Iris pigment epithelial cell (primary cell): ENCODE measurements at regions not wholly inside any gene's neighbourhood (a gene's known extent, or its start where the extent isn't known, plus 50 kb on each side); places are given as distances from the start of the nearest gene placed in this dataset.
"Not testable (repeated sequence)": the region's sequence is repeated elsewhere in the genome, so short reads cannot be mapped to it uniquely, and the experiment has no call there.

ENCODE experiments used
- DNase-seq: peaks from one replicate; pipeline ENCODE4 v3.0.0-alpha.2; 2011; ENCODE audit warnings: low read depth

- DNase-seq = no peak
Measured at GRCh38 chr2:199131876-199132275, 325.9 kb downstream of the SATB2 start.

GRCh38 chr2:199131136-199131655 is 326.5 kb downstream of the SATB2 start:
- DNase-seq = no peak

- no peak for DNase-seq
Measured at GRCh38 chr2:199130501-199130900, 327.2 kb downstream of the SATB2 start.

- DNase-seq = no peak
Measured at GRCh38 chr2:199128476-199129229, 329.1 kb downstream of the SATB2 start.

GRCh38 chr2:199119796-199120195 is 337.9 kb downstream of the SATB2 start:
- DNase-seq = no peak

- DNase-seq = no peak
Measured at GRCh38 chr2:199118673-199119112, 339.0 kb downstream of the SATB2 start.

- no peak for DNase-seq
Measured at GRCh38 chr2:199115169-199115568, 342.6 kb downstream of the SATB2 start.

- no peak for DNase-seq
Measured at GRCh38 chr2:199113111-199113510, 344.6 kb downstream of the SATB2 start.

GRCh38 chr2:199111458-199111857 is 346.3 kb downstream of the SATB2 start:
- DNase-seq = no peak

GRCh38 chr2:199108056-199108455 is 349.7 kb downstream of the SATB2 start:
- no peak for DNase-seq

GRCh38 chr2:199105826-199106225 is 351.9 kb downstream of the SATB2 start:
- no peak for DNase-seq

GRCh38 chr2:199101487-199101886 is 356.3 kb downstream of the SATB2 start:
- DNase-seq = no peak

GRCh38 chr2:199100326-199101110 is 357.2 kb downstream of the SATB2 start:
- peak; percentile 4 for DNase-seq

- DNase-seq = no peak
Measured at GRCh38 chr2:199092419-199092818, 365.3 kb downstream of the SATB2 start.

- no peak for DNase-seq
Measured at GRCh38 chr2:199085261-199085660, 372.5 kb downstream of the SATB2 start.

GRCh38 chr2:199070322-199070949 is 387.3 kb downstream of the SATB2 start:
- DNase-seq = no peak

- DNase-seq = no peak
Measured at GRCh38 chr2:199064201-199064600, 393.5 kb downstream of the SATB2 start.

GRCh38 chr2:199057936-199058335 is 399.8 kb downstream of the SATB2 start:
- no peak for DNase-seq

- no peak for DNase-seq
Measured at GRCh38 chr2:199055336-199055735, 402.4 kb downstream of the SATB2 start.

- no peak for DNase-seq
Measured at GRCh38 chr2:199042660-199043379, 414.9 kb downstream of the SATB2 start.

- DNase-seq = no peak
Measured at GRCh38 chr2:199040522-199040921, 417.2 kb downstream of the SATB2 start.

- DNase-seq = not testable (repeated sequence)
Measured at GRCh38 chr2:199033761-199034160, 424.0 kb downstream of the SATB2 start.
